Neuronal stem cell (in vitro differentiated cells): ENCODE measurements at regions not wholly inside any gene's neighbourhood (a gene's known extent, or its start where the extent isn't known, plus 50 kb on each side); places are given as distances from the start of the nearest gene placed in this dataset.

Experiments used
- DNase-seq: peaks from one replicate; pipeline ENCODE4 v3.0.0-alpha.2; 2013; ENCODE audit warnings: low spot score
- H2AFZ ChIP-seq: one replicate; pipeline ENCODE4 v1.6.1; 2013; ENCODE audit warnings: mild to moderate bottlenecking, low read length, inconsistent platforms
- H2AK5ac ChIP-seq: 2 replicates; pipeline ENCODE4 v1.6.1; 2013; ENCODE audit warnings: low read depth, mild to moderate bottlenecking, inconsistent platforms, low read length, moderate library complexity, mixed read lengths
- H2BK120ac ChIP-seq: 2 replicates; pipeline ENCODE4 v1.6.1; 2013; ENCODE audit warnings: low read depth, mild to moderate bottlenecking, inconsistent platforms, low read length, moderate library complexity, mixed read lengths
- H2BK12ac ChIP-seq: one replicate; pipeline ENCODE4 v1.6.1; 2013; ENCODE audit warnings: low read length, inconsistent platforms
- H2BK15ac ChIP-seq: 2 replicates; pipeline ENCODE4 v1.6.1; 2013; ENCODE audit warnings: mild to moderate bottlenecking, low read length, inconsistent platforms, mixed read lengths
- H2BK5ac ChIP-seq: one replicate; pipeline ENCODE4 v1.6.1; 2013; ENCODE audit warnings: inconsistent platforms, mild to moderate bottlenecking, low read length, moderate library complexity
- H3K14ac ChIP-seq: one replicate; pipeline ENCODE4 v1.6.1; 2013; ENCODE audit warnings: low read length, inconsistent platforms
- H3K18ac ChIP-seq: 2 replicates; pipeline ENCODE4 v1.6.1; 2013; ENCODE audit warnings: low read length, inconsistent platforms
- H3K23ac ChIP-seq: 2 replicates; pipeline ENCODE4 v1.6.1; 2013; ENCODE audit warnings: low read depth, mild to moderate bottlenecking, mixed read lengths, low read length, inconsistent platforms; ENCODE audit not compliant: poor library complexity
- H3K27ac ChIP-seq: replicated peaks from 3 replicates; pipeline ENCODE4 v1.5.1; 2013; ENCODE audit warnings: low read length, inconsistent platforms
- H3K27me3 ChIP-seq, 3 experiments: 2 replicates each; pipeline ENCODE4 v1.6.1; 2013; ENCODE audit warnings: low read length in 3 of 3, mild to moderate bottlenecking in 2 of 3, inconsistent platforms in 1 of 3, low read depth in 1 of 3, mixed read lengths in 1 of 3, moderate library complexity in 1 of 3; ENCODE audit not compliant: control insufficient read depth in 3 of 3, insufficient read depth in 3 of 3
- H3K36me3 ChIP-seq, 2 donors: replicated peaks in 1 of 2; 2 replicates each; pipeline ENCODE4 v1.6.1; 2013; ENCODE audit warnings: low read length in 2 of 2; ENCODE audit not compliant: control insufficient read depth in 2 of 2, insufficient read depth in 2 of 2
- H3K4ac ChIP-seq: 2 replicates; pipeline ENCODE4 v1.6.1; 2013; ENCODE audit warnings: inconsistent platforms, mild to moderate bottlenecking, low read length, moderate library complexity
- H3K4me1 ChIP-seq, 2 donors: 1 replicate in 1 of 2; 2 replicates in 1 of 2; pipeline ENCODE4 v1.6.1; 2013; ENCODE audit warnings: low read length in 2 of 2, low read depth in 1 of 2; ENCODE audit not compliant: control insufficient read depth in 2 of 2, insufficient read depth in 1 of 2
- H3K4me2 ChIP-seq: one replicate; pipeline ENCODE4 v1.6.1; 2013; ENCODE audit warnings: mild to moderate bottlenecking, low read length, inconsistent platforms; ENCODE audit not compliant: insufficient read depth, poor library complexity, severe bottlenecking
- H3K4me3 ChIP-seq, 2 donors: 2 replicates each; pipeline ENCODE4 v1.5.1; 2013; ENCODE audit warnings: low read length in 2 of 2, mild to moderate bottlenecking in 2 of 2, inconsistent platforms in 1 of 2, moderate library complexity in 1 of 2
- H3K79me1 ChIP-seq: one replicate; pipeline ENCODE4 v1.6.1; 2013; ENCODE audit warnings: low read depth, mild to moderate bottlenecking, inconsistent platforms, low read length, moderate library complexity
- H3K9ac ChIP-seq: one replicate; pipeline ENCODE4 v1.6.1; 2013; ENCODE audit warnings: mild to moderate bottlenecking, low read depth, low read length, inconsistent platforms; ENCODE audit not compliant: poor library complexity
- H3K9me3 ChIP-seq, 2 donors: replicated peaks in 1 of 2; 2 replicates each; pipeline versions ENCODE3 to v1.6.1; 2013; ENCODE audit warnings: low read length in 2 of 2, mild to moderate bottlenecking in 2 of 2, inconsistent platforms in 1 of 2, low read depth in 1 of 2, mixed read lengths in 1 of 2, moderate library complexity in 1 of 2; ENCODE audit not compliant: control insufficient read depth in 2 of 2, insufficient read depth in 1 of 2
- H4K8ac ChIP-seq: one replicate; pipeline ENCODE4 v1.6.1; 2013; ENCODE audit warnings: low read depth, mild to moderate bottlenecking, inconsistent platforms, low read length, moderate library complexity
- H4K91ac ChIP-seq: one replicate; pipeline ENCODE4 v1.6.1; 2013; ENCODE audit warnings: low read length, low read depth, mild to moderate bottlenecking, inconsistent platforms; ENCODE audit not compliant: poor library complexity
- WGBS, 2 donors: extraction: QIAGEN DNeasy Blood & Tissue Kit; methylation state at CpG; one replicate each; pipeline ENCODE4 v1.1.7; 2013; ENCODE audit warnings: missing lambda C conversion rate in 2 of 2, mixed read lengths in 1 of 2; ENCODE audit not compliant: insufficient read length in 2 of 2, insufficient replicate concordance in 1 of 2; ENCODE audit errors: extremely low coverage in 2 of 2; 5-methylcytosine and 5-hydroxymethylcytosine counted together

DNA sequence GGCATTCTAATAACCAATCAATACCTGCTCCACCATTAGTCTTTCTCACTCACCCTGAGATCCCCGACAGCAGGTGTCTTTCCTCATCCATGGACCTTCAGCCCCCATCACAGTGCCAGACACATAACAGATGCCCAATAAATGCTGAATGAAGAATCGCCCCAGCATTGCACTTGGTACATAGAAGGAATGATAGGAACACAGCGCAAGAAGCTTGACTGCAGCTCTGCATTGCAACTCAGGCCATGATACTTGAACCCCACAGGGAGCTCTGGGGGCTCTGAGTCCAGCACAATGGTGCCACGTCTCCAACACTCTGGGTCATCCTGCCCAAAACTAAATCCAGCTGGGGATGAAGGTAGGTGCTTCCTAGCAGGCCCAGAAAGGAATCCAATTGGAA lies 355.0 kb upstream of the SLC30A5 start:
- Histone ChIP-seq H3K27me3 (no peaks in the 10 kb centered on the region), H3K18ac (no peak overlapping the region), H4K8ac (no peak overlapping the region), H3K4me2 (no peak overlapping the region), H2AFZ (no peak overlapping the region), H3K14ac (no peak overlapping the region), H3K4me3 (no peak overlapping the region), H3K23ac (no peak overlapping the region), H2BK15ac (no peak overlapping the region), H3K9me3 (no peaks in the 10 kb centered on the region), H2BK5ac (peak overlapping the region; percentile 56), H3K4ac (no peak overlapping the region), H3K9ac (no peak overlapping the region), H3K79me1 (no peaks in the 10 kb centered on the region), H3K27ac (no peak overlapping the region), H4K91ac (no peak overlapping the region), H2AK5ac (no peak overlapping the region), H2BK12ac (no peak overlapping the region), H3K4me1 (peaks cover 0 to 2% of the 10 kb centered on the region in 2 donors), H2BK120ac (no peak overlapping the region), H3K36me3 (no peaks in the 10 kb centered on the region)
- WGBS, 2 donors = no CpG with 5 or more reads among the region's 4 CpGs
- no peak for DNase-seq

DNA sequence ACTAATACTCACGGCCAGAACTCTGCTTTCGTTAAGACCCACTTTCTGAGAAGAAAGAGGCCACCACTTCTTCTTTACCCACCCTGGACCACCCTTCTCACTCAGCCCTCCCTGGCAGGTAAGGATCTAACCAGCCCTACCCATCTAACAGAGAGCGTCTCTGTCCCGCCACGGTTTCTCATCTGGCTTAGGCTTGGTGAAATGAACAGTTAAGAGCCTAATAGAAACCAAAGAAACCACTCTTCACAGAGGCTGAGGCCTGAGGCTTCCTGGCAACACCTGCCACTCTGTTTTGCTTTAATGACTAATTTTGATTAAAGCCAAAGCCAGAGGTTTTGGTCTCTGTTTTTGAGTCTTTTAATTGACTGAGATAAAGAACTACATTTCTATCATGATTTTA lies 354.1 kb upstream of the SLC30A5 start:
- H2AFZ ChIP-seq = no peak overlapping the region
- no peak overlapping the region for H3K27ac ChIP-seq
- H3K36me3 ChIP-seq = no peaks in the 10 kb centered on the region
- H3K9ac ChIP-seq = no peak overlapping the region
- H3K9me3 ChIP-seq = no peaks in the 10 kb centered on the region
- H3K4ac ChIP-seq = no peak overlapping the region
- peak overlapping the region; percentile 69 for H3K18ac ChIP-seq
- H2BK15ac ChIP-seq = no peak overlapping the region
- no peak overlapping the region for H2AK5ac ChIP-seq
- H2BK5ac ChIP-seq = no peak overlapping the region
- H3K14ac ChIP-seq = no peak overlapping the region
- H4K8ac ChIP-seq = no peak overlapping the region
- H3K23ac ChIP-seq = no peak overlapping the region
- H3K4me3 ChIP-seq = no peak overlapping the region
- H3K4me1 ChIP-seq = no peaks in the 10 kb centered on the region
- H4K91ac ChIP-seq = no peak overlapping the region
- no peak overlapping the region for H2BK12ac ChIP-seq
- no peak for DNase-seq
- no peaks in the 10 kb centered on the region for H3K27me3 ChIP-seq
- WGBS, 2 donors = no CpG with 5 or more reads among the region's 5 CpGs
- H2BK120ac ChIP-seq = no peak overlapping the region
- no peak overlapping the region for H3K4me2 ChIP-seq
- no peaks in the 10 kb centered on the region for H3K79me1 ChIP-seq

DNA sequence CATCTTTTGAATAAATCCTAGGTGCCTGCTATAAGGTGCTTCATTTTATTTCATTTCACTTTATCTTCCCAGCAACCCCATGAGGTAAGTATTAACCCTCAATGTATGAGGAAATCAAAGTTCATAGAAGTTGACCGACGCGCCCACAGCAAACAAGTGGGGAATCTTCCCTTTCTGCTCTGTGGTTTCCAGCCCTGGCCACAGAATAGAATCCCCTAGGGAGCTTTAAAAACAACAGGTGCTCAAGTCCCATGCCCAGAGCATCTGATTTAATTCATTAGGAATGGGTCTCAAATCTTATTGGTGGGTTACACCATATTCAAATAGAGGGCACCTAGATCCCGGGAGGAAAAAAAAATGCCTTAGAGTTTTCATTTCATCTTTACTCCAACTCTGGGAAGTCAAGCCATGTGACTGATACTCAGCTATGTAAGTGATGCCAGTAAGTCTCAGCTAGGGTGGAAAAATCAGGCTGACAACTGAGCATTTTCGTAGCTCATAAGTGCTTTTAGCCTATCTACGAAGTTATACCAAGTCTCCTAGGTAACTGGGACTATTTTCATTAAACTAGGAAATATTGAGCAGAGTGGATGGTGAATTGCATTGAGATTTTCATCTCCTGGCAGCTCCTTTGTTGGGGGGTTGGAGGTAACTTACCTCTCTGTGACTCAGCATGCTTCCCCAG lies 353.4 kb upstream of the SLC30A5 start:
- Histone ChIP-seq H3K14ac (no peak overlapping the region), H2BK5ac (no peak overlapping the region), H3K4me1 (no peaks in the 10 kb centered on the region), H3K27ac (no peak overlapping the region), H3K23ac (no peak overlapping the region), H2AK5ac (no peak overlapping the region), H4K91ac (no peak overlapping the region), H2BK12ac (no peak overlapping the region), H2BK120ac (no peak overlapping the region), H3K4me3 (no peak overlapping the region), H3K4me2 (no peak overlapping the region), H2BK15ac (no peak overlapping the region), H3K9ac (no peak overlapping the region), H3K18ac (no peak overlapping the region), H3K36me3 (no peaks in the 10 kb centered on the region), H3K79me1 (no peaks in the 10 kb centered on the region), H3K27me3 (no peaks in the 10 kb centered on the region), H3K9me3 (no peaks in the 10 kb centered on the region), H3K4ac (no peak overlapping the region), H4K8ac (no peak overlapping the region), H2AFZ (no peak overlapping the region)
- no CpG with 5 or more reads among the region's 6 CpGs for WGBS, 2 donors
- DNase-seq = no peak

DNA sequence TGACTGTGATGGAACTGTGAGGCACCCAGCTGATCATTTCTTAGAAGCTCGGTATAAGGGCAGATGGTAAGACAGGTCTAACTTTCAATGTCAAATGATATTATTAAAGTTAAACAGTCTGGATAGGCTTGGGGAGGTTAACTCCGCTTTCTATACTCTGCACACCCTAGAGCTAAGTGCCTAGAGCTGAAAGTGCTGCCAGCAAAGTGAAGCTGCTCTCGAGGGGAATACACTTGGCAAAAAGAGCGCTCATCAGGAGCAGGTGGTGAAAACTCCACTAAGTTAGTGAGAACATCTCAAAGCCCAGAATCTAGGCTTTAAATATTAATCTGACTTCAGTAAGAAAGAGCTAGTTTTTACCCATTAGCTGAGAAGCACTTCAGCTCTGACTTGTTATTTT lies 349.6 kb upstream of the SLC30A5 start:
- no CpG with 5 or more reads among the region's 4 CpGs for WGBS, 2 donors
- H3K4ac ChIP-seq = no peak overlapping the region
- DNase-seq = no peak

More for the DNA sequence above, 349.6 kb upstream of the SLC30A5 start:
- H3K27me3 ChIP-seq = no peaks in the 10 kb centered on the region
- H3K14ac ChIP-seq = no peak overlapping the region
- H3K18ac ChIP-seq = no peak overlapping the region
- H3K27ac ChIP-seq = no peak overlapping the region
- H2AK5ac ChIP-seq = no peak overlapping the region
- H3K4me2 ChIP-seq = no peak overlapping the region
- no peak overlapping the region for H2AFZ ChIP-seq
- H3K23ac ChIP-seq = no peak overlapping the region
- H3K79me1 ChIP-seq = no peaks in the 10 kb centered on the region
- no peak overlapping the region for H2BK15ac ChIP-seq
- no peaks in the 10 kb centered on the region for H3K36me3 ChIP-seq
- no peak overlapping the region for H4K91ac ChIP-seq
- H3K9me3 ChIP-seq = no peaks in the 10 kb centered on the region
- no peak overlapping the region for H3K9ac ChIP-seq
- H2BK5ac ChIP-seq = no peak overlapping the region
- no peak overlapping the region for H2BK120ac ChIP-seq
- H3K4me1 ChIP-seq = peaks cover 0 to 3% of the 10 kb centered on the region in 2 donors
- H2BK12ac ChIP-seq = no peak overlapping the region
- no peak overlapping the region for H4K8ac ChIP-seq
- no peak overlapping the region for H3K4me3 ChIP-seq
